Stromal cell of bone marrow (primary cell): ENCODE measurements at regions not wholly inside any gene's neighbourhood (a gene's known extent, or its start where the extent isn't known, plus 50 kb on each side); places are given as distances from the start of the nearest gene placed in this dataset.
A peak's percentile ranks its signal among the peaks of the same experiment; 100 is the strongest.

ENCODE experiments used
- DNase-seq: peaks from one replicate; pipeline ENCODE4 v3.0.0-alpha.2; 2012; ENCODE audit warnings: low read depth

DNA sequence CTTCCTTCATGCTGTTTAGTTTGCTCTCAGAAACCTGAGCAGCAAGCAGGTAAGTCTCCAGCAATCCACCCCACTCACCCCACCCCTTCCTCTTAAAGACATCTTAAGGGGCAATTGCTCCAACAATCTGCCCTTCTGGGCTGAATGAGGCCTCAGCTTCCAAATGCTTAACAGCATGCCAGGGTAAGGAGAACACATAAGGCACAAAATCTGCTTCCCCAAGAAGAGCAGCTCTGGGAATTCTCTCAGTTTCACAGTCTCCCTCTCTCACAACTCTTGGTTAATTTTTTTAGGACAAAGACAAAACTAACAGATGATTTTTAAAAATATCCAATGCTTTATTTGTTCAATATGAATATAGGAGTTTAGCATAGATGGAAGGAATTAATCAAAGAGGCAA, 288.9 kb upstream of the CCDC196 start:
- no peak for DNase-seq

DNA sequence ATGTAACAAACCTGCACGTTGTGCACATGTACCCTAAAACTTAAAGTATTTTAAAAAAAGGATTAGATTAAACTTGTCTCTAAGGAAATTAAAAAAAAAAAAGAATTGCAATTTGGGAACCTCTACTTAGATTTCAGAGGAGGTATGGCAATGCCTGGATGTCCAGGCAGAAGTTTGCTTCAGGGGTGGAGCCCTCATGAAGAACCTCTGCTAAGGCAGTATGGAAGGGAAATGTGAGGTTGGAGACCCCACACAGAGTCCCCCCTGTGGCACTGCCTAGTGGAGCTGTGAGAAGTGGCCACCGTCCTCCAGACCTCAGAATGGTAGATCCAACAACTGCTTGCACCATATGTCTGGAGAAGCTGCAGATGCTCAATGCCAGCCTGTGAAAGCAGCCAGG, 279.6 kb upstream of the CCDC196 start:
- no peak for DNase-seq

DNA sequence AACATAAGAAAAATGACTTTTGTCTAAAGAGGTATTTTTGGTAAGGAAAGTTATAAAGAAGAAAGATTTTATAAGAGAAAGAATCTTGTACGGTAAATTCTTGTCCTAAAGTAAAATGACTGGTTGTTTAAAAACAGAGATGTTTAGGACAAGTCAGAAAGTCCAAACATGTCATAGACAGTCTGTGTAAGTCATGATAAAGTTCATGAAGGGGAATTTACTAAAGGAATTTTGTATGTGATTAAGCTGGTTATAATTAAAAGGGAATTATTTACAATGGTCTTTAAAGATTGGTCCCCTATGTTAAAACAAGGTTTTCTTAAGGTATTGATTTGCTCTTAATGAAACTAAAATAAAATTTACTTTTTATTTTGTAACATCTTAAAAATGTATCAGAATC, 269.4 kb upstream of the CCDC196 start:
- no peak for DNase-seq

DNA sequence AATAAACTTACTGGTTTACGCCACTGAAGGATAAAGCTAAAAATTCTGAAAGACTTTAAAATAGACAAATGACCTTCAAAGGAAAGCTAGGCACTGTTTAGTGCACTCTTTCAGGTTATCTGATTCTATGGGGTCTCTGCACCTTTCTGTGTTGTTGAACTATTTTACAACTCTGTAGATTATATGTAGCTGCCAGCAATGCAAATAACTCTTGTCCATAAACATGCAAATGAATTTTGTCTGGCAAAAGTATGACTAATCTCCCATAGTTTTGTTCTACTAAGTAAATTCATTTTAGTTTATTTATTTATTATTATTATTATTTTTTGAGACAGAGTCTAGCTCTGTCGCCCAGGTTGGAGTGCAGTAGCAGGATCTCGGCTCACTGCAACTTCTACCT, 266.3 kb upstream of the CCDC196 start:
- DNase-seq: no peak

DNA sequence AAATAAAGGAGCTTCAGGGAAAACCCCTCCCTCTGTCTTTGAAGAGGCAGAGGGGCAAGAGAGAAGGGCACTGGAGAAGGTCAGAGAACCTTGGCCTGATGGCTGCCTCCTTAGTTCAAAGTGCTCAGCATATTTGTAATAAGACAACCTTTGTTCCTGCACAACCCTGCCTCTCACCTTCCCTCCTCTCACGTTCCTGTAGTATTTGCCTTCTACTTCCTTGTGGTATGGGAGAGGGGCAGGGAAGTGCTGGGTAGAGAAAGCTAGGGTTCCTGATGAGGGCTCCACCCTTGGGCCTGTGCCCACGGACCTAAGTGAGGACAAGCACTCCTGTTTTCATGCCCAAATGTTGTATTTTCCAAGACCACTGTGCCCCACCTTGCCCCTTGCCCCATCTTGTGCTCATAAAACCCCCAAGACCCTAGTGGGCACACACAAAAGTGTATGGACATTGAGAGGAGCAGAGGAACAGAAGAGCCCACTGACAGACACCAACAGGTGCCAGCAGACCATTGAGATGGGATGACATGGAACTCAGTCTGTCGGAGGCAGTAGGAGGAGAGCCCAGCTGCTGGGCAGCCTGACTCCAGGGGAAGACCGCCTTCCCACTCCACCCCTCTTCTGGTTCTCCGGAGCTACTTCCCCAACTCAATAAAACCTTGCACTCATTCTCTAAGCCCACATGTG, 261.5 kb upstream of the CCDC196 start:
- DNase-seq: no peak

DNA sequence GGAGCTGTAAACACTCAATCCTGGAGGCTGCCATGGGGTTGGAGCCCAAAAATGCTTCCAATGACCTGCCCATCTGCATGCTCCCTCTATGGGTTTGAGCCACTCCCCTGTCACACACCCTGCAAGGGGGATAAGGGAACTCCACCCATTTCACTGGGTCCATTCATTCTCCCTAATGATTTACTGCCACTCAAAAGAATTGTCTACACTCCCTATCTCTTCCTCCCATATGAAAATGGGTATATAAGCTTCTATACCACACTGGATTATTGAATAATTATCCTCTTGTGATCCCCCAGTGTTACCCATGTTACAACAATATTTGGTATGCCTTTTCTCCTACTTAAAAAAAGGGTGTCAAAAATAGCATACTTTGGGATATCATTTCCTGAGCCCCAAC, 260.8 kb upstream of the CCDC196 start:
- DNase-seq: no peak

DNA sequence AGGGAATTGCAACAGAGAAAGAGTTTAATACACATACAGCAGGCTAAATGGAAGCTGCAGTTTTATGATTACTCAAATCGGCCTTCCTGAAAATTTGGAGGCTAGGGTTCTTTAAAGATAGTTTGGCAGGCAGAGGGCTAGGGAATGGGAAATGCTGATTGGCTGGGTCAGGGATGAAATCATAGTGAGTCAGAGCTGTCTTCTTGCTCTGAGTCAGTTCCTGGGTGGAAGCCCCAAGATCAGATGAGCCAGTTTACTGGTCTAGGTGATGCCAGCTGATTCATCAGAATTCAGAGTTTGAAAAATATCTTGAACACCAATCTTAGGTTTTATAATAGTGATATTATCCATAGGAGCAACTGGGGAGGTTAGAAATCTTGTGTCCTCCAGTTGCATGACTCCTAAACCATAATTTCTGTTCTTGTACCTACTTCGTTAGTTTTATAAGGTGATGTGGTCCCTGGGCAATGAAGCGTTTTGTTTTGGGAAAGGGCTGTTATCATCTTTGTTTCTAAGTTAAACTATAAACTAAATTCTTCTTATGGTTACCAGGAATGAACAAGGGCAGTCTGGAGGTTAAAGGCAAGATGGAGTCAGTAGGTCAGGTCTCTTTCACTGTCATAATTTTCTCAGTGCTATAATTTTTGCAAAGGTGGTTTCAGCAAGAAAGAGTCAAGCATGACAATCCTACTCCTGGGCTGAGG, 257.8 kb upstream of the CCDC196 start:
- peak; percentile 40 for DNase-seq

DNA sequence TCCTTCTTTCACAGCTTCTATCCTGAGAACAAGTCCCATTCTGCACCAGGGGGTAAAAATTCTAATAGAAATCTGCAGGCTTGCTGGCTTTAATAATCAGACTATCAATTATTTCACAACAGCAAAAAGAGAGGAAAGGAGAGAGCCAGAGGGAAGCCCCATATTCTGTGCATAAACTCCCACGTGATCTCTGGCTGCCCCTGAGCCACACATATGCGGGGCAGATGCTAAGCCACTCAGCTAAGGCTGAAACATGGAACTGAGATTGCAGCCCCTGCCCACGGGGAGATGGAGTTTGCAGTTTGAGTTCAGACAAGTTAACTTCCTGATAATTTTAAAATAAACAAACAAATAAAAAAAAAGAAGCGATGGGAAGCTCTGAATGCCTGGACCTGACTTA, 254.4 kb upstream of the CCDC196 start:
- DNase-seq: no peak

DNA sequence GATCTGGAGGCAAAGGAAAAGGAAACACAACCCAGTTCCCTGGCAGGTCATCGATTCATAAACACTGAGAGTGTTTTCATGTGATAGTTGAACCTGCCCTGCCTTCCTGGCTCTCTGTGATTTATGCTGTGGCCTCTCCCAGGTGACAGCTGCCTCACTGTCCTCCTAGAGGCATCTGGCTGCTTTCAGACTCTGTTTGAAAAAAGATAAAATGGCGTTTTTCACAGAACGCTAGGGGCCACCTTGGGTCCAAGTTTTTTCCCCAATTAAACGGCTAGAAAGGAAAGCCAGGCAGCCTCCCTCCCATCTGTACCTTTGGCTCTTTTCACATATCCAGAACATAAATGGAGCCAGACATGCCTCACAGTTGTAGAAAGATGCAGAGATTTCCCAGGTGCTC, 252.6 kb upstream of the CCDC196 start:
- DNase-seq: no peak

DNA sequence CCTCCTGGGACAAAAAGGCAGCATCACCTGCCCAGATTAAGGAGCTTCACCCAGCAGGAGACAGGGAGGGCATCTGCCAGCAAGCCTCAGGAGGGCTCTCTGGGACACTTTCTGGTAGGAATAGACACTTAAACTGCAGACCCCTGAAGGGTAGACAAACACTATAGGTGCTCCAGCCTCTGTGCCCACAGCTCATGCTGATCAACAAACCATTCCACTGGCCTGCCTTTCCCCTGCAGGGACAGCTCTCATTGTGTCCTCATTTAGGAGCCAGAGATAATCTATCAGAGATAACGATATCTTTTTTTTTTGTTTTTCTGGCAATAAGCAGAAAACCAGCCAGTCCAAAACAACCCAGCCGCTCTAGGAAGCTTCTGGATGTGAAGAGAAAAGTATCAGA, 251.8 kb upstream of the CCDC196 start:
- DNase-seq: no peak

DNA sequence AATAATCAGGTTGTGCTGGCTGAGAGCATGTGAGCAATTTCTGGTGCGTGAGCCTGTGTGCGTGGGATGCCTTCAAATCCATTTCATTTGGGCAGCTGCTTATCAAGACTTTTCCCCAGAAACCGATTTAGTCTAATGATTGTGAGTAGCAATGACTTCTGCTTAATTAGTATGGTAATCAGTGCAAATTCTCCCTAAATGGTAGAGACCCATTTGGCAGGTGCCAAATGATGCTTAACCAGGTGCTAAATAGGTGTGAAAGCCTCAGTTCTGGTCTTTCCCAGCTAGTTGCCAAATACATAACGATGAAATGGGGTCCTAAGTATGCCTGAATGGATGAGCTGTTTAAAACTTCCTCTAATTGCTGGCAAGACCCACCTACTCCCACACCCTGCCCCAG, 248.4 kb upstream of the CCDC196 start:
- no peak for DNase-seq

DNA sequence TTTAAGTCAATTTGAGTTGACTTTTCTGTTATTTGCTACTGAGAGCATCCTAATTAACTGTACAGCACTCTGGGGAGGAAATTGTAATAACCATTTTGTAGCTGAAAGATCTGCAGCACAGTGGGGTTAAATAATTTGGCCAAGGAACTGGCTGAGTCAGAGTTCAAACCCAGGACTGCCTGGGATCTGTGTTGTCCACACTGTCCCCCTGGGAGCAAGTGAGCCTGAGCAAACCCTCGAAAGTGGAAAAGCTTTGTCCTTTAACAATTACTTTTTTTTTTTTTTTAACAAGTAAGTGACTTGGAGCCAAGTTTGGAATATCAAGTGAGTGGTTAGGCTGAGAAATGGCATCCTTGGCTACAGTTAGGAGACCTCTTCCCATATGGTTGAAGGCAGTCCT, 247.2 kb upstream of the CCDC196 start:
- DNase-seq: peak; percentile 25

DNA sequence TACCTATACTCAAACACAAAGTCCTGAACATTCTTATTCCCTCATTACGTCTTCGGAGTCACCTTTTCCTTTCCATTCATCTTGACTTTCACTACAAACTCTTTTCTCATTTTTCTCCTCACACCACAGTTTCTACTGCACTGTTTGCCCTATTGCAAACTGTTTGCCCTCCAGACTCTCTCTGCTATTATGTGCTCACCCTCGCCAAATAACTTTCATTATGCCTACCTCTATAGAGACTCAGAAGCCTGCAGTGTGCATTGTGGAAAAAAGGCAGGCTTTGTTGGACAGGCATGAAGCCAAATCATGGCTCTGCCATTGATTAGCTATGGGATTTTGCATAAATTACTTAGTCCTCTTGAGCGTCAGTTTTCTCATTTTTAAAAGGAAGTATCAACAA, 246.6 kb upstream of the CCDC196 start:
- DNase-seq: no peak

DNA sequence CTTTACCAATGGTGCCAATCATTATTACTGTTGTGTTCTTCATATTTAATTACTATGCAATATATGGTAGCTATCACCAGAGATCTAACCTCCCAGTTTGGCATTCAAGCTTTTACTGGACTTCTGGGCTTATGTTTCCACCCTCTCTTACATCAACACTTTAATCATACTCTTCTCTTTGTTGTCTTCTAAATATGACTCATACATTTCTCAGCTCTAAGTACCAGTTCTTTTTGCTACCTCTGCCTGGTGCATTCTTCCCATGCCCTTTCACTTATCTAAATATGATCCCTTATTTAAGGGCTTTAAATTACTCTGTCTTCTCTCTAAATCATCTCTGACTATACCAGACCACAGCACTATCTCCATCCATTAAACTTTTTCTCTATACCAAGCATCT, 246.1 kb upstream of the CCDC196 start:
- no peak for DNase-seq

DNA sequence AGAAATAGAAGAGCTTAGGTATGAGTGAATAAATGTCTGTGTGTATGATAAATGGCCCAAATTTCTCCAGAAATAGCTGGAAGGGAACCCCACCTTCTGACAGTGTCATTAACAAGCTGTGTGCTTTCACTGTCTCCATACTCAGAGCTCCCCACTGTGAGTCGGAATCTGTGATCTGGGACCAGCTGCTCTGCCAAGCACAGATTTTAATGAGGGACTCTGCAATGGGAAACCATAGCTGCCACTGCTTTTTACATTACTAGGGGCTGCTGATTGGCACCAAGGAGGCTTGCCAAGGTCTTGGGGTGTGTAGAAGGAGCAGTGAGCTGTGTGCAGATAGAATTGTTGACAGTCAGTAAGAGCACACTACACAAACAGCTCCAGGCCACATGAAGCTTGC, 244.2 kb upstream of the CCDC196 start:
- DNase-seq: no peak

DNA sequence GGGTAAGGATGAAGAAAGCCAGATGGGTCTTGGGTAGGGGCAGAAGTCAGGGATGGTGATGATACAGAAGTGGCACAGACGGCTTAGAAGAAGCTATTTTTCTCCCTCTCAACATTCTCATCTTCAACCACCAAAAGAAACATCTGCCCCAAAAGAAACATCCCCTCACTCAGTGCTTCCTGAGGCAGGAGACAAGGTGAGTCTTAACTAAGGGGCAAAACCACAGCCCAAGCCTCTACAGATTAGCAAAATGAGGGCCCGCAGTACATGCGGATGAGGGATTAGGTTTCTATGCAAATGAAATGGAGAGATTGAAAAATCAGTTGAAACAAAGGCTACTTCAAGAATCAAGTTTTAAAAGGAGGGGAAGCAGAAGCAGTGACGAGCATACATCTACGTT, 241.3 kb upstream of the CCDC196 start:
- DNase-seq: no peak

DNA sequence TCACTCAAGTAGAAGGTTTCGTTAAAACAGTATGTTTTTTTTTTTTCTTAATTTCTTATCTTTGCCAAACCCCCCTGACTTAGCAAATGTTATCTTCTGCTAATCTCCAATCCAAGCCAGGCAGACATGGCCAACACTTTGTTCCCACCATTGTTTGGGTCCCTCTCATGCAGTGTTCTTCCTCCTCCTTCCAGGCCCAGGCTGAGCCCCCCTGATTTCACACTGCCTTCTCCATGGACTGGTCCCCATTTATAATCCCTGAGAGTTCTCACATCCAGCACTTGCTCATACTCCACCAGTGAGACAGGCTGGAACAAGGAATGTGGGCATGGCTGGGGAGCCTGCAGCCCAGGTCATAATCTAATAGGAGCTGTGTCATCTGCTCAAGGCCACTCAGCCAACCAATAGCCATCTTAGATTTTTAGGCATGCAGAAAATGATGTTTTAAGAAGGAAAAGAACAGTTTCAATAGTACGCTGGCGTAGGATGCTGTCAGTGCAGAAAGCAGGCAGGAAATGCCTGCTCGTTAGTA, 238.4 kb upstream of the CCDC196 start:
- DNase-seq: no peak

DNA sequence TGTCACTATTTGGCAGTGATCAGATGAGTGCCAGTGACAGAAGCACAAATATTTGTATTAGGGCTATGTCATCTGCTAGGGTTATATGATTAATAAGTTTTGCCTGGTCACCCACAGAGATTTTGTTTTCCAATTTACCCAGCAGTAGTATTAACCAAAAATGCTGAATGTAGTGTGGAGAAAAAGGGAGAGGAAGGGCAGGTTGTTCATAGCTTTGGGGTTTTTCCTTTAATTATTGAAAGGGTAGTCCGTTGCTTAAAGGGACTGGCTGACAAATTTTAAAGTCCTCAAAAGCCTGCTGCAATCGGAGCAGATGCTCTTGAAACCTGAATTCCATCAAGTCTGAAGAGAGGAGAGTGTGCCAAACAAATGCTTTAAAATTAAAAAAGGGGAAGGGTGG, 237.9 kb upstream of the CCDC196 start:
- no peak for DNase-seq

DNA sequence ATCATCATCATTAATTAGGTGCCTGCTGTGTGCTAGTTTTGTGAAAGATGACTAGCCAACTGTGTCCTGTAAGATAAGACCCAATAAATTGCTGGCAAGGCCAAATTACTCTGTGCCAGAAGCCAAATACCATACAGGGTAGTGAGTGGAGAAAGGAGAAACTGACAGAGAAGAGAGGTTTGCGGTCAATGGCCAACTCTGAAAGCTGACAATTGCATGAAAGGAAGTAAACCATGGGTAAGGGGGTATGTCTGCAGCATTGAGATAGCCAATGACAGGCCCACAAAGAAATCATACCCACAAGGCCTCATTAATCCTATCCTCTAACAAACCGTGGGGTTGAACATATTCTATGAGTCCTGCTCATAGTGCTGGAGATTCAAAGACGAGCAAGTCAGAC, 236.6 kb upstream of the CCDC196 start:
- DNase-seq: no peak

DNA sequence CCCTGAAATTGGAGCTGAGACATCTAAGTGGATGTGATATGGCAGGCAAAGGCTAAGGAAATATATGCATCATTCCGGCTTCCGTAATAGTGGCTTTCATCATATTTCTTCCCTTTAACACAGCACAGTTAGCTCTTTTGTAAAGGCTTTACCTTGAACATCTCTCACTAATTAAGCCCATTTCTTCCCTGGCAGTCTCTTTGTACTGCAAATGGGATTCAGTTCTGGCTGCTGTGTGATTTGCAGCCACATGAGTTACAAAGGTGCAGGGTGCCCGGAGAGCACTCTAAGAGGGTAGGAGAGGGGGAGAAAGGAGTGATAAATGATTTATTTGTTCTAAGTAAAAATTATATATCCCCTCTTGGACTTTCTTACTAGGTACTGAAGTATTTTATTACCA, 232.1 kb upstream of the CCDC196 start:
- no peak for DNase-seq

DNA sequence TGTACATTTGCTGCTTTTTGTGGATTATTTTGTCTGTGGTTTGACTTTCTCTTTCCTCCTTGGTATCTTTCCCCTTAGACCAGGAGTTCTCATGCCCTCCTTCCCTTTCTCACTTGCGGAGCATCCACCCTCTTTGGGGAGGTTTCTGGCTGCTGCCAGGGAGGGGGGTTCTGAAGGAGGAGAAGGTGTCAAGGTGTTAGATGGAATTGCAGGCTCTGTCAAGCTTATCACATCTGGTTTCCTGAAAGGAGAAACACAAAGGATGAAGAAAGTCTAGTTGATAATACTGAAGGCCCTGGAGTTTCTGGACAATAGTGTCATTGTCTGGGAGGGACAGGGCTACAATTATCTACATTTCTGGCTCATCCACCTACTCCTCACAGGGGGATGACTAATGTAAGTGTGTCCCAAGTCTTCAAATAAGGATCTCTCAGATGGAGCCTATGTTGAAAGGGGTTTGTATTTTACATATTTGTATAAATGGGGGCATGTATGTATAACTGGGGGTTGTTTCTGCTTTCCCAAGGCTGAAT, 217.3 kb upstream of the CCDC196 start:
- DNase-seq: no peak

DNA sequence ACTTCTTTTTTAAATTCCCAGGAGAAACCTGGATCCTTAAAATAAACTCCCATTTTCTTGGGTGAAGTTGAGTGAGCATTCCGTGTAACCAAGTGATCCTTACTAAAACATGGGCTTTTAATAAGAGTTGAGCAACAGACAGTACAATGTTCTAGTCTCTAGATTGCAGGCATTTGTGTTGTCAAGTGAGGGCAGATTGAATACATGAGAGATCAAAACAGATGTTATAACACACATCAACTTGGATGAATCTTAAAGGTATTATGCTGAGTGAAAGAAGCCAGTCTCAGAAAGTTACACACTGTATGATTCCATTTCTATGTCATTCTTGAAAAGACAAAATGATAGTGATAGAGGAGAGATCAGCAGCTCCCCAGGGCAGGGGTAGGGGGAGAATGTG, 213.9 kb upstream of the CCDC196 start:
- no peak for DNase-seq

DNA sequence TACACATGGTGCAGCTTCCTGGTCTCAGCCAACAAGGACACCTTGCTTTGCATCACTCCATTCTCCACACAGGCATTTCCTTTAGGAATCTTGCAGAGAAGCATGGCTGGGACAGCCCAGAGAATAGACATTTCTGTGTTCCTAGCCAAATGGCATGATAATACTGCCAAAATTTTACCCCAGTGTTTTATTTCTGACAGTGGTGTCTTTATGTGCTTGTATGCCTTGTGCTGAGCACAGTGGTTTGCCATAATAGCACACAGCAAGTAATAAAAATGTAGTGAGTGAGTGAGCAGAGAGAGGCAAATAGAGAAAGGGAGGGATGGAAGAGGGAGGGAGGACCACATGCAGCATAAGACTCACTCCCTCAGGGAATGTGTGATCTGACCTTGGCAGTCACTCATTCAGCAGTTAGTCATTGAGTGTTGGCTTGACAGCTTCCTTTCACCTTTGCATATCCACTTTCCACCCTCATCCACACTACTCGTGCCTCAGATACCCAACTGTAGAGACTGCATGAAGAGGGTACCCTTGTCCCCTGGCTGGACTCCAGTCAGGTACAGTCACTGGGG, 212.8 kb upstream of the CCDC196 start:
- DNase-seq: no peak
